ENCODE measurements at regions not wholly inside any gene's neighbourhood (a gene's known extent, or its start where the extent isn't known, plus 50 kb on each side); places are given as distances from the start of the nearest gene placed in this dataset.

DNA sequence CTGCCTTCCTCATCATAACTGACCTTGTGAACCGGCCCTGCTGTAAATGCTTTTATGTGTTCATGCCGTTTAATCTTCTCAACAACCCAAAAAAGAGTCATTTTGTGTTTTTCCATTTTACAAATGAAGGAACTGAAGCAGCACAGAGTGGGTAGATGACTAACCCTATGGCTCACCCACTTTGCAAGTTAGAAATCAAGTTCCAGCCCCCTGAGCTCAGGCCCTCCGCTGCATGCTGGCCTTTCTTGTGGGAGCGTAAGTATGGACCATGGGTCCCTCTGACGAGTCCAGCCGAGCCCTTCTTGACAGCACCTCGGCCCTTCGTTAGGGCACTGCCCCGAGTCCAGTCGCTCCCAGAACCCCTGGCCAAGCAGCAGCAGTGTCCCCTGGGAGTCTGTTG lies 194.6 kb downstream of the GLI2 start:
- DNase-seq (ENCODE audit: low read depth, low spot score), result no peak
- no peak overlapping the region for H3K27ac ChIP-seq

DNA sequence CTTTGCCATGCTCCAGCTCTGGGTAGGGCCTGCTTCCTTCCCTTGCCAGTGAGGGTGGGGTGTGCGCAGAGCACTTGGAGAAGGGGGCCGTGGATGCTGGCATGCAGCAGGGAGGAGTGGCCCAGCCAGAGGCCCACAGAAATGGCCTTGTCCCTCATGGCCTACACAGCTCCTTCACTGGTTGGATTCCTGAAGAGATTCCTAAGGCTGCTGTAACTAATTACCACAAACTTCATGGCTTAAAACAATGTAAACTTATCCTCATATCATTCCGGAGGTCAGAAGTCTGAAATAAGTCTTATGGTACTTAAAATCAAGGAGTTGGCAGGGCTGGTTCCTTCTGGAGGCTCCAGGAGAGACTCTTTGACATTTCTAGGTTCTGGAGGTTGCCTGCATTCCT lies 195.2 kb downstream of the GLI2 start:
- no peak for DNase-seq (ENCODE audit: low read depth, low spot score)
- no peak overlapping the region for H3K27ac ChIP-seq

DNA sequence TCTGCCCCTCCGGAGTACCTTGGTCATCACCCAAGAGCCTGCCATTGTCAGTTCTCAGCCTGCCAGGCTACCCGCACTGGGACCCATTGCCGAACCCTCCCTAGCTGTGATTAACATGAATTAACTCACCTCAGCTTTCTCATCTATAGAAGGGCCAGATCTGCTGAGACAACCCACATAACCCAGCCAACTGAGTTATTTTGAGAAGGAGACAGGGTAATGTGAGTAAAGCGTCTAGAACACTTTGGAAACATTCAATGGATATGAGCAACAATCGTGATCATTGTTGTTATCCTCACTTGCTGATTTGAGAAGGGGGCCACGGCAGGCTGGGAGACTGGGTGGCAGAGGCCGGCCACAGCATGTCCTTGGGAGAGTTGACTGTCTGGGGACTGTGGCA lies 196.8 kb downstream of the GLI2 start:
- DNase-seq (ENCODE audit: low read depth, low spot score), result no peak
- H3K27ac ChIP-seq, result no peak overlapping the region

DNA sequence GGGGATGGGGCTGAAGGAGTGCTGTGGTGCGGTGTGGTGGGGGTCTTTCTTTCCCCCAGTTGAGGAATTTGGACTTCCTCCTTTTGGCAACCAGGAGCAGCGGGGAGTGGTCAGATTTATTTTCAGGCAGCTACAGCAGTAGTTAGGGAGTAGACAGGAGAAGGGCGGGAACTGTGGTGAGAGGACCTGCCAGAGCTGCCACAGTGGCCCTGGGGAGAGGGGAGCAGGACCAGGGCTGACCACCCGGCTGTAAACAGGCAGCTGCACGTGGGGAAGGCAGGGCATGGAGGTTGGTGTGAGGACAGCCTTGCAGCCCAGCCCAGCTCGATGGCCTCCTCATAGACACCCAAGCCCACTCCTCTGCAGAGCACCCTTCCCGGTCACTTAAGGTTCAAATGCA lies 197.2 kb downstream of the GLI2 start:
- DNase-seq (ENCODE audit: low read depth, low spot score), result no peak
- no peak overlapping the region for H3K27ac ChIP-seq

DNA sequence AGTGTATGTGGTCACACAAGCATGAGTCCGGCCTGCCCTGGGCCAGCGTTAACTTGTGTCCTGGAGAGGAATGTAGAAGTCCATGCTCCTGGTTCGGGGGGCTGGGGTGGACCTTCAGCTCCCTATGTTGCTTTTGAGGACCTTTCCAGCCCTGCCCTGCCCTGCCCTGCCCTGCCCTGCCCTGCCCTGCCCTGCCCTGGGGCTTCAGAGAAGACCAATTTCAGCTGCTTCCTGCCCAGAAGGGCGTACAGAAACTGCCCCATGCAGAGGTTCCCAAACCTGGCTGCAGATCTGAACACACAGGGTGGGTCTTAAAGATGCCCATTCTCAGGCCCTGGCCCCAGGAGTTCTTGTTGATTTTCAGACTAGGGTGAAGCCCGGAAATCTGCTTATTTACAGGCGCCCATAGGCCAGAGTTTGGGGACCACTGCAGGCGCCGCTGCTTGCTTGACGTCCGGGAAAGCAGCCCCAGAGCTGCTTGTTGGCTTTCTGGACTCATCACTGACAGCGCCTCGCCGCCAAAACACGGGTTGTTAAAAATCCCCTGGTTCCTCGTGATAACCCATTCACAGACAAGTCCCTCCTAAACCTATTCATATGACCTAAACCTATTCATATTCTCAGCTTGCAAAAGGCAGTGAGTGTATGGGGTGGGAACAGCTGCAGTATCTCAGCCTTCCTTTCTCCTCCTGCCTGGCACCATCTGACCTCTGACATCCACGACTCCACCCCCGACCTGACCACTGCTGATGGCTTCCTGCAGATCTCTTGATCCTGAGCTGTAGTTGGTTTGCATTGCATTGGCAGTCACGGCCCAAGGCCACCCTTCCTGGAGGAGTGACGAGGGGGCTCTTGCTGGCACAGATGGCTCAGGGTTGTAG lies 198.3 kb downstream of the GLI2 start:
- DNase-seq (ENCODE audit: low read depth, low spot score), result no peak
- peak overlapping the region; percentile 81 for H3K27ac ChIP-seq

DNA sequence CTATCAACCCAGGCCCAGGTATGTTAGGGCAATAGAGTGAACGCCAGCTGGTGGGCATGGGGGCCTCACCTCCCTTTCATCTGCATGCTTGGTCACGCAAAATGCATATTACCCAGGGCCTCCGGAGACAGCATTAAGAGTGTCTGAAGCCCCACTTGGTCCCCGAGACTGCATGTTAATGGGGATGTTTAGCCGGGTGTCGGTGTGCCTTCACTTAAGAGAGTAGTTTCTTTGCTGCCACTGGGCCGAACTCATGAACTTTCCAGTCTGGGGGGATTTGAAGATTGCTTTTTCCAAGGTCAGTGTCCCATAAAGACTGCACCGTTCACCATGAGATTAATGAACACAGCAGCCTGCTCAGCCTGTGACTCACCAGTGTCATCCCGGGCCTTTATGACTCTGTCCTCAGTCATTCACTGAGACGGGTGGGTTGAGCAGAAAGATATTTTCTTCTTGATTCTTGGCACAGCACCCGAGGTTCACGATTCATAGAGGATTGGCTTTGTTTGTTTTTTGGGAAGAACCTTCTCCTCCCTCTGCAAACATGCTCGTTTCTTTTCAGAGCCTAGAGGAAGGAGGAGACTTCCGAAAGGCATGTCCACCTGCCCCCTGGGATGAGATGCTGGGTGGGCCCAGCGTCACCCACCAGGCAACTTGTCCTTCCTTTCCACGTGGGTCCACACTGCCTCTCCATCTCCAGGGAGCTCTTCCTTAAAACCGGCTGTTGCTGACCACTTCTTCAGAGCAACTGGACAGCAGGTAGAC lies 199.1 kb downstream of the GLI2 start:
- peak; percentile 80 for DNase-seq (ENCODE audit: low read depth, low spot score)
- H3K27ac ChIP-seq, result peak overlapping the region; percentile 81

DNA sequence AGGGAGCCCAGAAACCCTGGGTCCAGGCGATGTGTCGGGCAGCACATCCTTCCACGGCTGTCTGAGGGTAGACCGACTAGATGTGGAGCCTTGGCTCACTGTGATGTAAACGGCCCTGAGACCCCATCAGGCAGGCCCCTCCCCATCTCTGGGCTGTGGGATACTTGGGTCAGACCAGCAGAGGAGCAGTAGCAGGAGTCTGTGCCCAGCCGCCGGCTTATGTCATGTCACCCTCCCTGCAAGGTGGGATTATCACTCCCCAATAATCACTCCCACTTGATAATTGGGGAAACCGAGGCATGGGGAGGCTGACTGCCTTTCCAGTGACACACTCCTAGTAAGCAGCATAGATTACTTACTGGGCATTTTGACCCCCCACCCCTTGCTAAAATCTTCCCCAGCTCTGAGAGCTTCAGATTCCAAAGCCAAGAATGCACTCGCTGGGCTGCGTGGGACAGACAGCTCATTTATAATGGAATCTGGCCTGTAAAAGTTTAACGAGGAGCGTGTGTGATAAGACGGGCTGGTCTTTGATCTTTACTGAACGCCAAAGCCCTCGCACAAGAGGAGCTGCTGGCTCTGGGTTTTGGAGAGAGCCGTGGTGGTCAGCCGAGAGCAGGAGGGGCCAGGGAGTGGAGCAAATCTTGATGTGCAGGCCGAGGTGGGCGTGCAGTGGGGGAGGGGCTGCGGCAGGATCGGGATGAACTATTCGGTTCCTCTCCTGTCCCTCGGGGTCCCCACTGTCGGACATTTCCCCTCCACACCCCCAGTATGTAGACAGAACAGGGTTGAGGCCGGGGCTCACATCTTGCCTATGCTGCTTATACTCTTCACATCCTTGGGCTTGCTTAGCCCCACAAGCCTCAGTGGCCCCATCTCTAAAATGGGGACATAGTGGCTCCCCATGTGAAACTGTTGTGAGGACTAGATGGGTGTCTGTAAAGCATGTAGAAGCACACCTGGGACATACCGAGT lies 200.0 kb downstream of the GLI2 start:
- DNase-seq (ENCODE audit: low read depth, low spot score), result no peak
- peak overlapping the region; percentile 81 for H3K27ac ChIP-seq

DNA sequence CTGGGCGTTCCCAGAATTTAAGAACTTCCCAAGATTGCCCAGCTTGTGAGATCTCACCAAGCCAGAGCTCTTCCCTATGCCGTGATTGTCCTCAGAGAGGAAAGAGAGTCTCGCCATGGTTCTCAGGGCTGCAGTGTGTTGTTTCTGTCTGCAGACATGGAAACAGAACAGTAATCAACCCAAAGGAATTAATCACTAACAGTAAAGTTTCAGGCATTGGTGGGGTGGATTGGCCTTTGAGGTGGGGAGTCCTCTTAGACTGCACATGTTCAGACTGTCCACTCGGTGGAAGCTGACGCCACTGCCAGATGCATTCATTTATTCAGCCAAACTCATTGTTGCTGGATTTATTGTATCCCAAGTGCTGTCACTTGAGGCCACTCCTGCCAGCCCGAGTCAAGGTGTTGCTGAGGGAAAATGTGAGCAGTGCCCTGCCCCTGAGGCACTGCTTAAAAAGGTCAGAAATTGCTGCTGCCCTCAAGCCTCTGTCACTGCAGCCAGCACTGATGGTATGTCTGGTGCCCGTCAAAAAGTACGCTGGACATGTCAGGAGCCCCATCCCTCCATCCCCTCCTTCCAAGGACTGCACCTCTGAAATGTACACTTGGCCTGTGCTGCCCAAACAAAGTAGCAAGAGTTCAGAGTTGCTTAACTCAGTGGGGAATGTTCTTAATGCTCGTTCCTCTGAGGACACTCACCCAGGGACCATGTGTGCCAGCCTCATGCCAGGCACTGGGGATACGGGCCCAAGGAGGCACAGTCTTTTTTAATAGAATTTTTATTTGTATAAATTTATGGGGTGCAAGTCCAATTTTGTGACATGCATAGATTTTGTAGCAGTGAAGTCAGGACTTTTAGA lies 201.0 kb downstream of the GLI2 start:
- no peak overlapping the region for H3K27ac ChIP-seq
- no peak for DNase-seq (ENCODE audit: low read depth, low spot score)

DNA sequence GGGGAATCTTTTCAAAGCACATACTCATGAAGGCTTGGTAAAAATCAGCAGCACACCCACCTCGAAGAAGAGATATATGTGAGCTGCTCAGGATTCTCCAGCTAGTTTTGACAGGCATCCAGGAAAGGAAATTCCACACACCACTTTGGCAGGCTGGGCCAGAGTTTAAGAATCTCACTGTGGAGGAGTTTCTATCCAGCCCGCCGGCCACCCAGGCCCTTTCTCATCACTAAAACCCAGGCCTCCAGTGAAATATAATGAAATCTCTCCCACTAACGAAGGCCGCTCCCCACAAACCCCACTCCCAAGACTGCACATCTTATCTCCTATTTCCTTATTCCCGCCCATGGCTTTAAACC lies 202.0 kb downstream of the GLI2 start:
- no peak for DNase-seq (ENCODE audit: low read depth, low spot score)
- H3K27ac ChIP-seq, result no peak overlapping the region

DNA sequence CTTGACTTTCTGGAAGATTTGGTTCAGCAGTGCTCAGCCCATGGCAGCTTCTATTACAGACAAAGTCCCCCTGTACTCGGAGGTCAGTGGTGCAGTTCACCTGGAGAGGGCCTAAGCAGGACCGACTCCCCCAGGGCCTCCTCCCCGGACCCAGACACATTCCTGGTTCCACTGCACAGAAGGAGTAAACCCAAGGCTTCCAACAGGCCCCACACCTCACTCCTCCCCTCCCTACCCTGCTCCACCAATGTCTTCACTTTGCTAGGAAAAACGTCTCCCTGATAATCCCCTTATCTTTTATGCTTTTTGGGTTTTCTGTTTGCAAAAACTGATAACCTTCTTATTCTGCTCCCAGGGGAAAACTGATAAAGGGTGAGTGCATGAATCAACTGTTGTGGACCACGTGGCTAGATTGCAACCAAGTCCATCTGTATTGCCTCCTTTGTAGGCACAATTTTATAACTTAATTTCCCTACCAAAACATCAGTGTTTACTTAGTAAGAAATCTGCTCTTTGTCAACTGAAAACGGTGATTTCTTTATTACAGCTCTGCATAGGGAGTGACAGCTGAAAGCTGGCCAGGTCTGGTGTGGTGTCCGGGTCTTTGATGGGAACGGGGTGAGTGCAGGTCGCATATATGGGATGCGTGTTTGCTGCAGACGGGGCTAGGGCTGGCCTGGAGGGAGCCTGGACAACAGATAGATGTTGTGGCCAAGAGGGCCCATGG lies 202.5 kb downstream of the GLI2 start:
- DNase-seq (ENCODE audit: low read depth, low spot score), result no peak
- H3K27ac ChIP-seq, result no peak overlapping the region

DNA sequence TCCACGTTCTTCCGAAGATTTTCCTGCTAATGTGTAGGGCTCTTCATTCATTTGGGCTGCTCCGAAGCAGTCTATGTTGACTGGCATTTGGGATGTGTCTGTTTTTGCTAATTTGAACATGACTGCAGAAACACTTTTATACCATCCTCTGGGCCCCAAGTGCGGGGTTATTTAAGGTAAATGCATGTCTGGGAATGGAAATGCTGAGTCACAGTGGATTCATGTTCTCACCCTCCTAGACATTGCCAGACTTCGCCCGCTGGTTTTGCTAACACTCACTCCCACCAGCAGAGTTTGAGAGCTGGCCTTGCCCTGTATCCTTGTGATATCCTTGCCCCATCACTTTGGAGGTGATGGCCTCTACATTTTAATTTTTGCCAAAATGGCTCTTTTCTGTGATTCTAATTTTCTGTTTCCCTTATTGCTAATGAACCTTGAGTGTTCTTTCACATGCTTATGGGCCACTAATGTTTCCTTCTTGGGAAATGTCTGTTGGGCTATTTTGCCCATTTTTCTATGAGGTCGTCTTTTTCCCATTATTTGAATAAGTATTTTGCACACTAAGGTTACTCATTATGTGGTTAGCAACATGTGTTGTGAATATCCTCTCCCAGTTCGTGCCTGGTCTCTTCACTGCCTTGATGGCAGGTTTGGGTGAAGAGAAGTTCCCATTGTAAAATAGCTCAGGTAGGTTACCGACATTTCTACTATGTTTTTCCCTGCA lies 204.1 kb downstream of the GLI2 start:
- no peak overlapping the region for H3K27ac ChIP-seq
- no peak for DNase-seq (ENCODE audit: low read depth, low spot score)

DNA sequence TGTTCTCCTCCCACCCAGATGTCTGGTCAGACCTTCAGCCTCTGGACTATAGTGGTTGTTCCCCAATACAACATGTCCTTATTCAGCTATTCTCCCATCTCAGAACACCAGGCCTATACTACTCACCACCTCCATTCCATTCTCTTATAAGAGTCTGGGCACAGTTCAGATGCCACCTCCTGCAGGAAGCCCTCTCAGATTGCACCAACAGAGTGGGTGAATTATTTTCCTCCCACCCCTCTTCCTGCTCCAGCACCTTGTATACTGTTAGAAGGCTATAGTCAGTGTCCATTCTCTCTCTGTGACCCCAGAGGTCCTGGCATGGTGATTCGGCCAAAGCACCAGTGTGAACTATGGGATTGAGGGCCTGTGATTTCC lies 204.6 kb downstream of the GLI2 start:
- DNase-seq (ENCODE audit: low read depth, low spot score), result no peak
- H3K27ac ChIP-seq, result no peak overlapping the region

DNA sequence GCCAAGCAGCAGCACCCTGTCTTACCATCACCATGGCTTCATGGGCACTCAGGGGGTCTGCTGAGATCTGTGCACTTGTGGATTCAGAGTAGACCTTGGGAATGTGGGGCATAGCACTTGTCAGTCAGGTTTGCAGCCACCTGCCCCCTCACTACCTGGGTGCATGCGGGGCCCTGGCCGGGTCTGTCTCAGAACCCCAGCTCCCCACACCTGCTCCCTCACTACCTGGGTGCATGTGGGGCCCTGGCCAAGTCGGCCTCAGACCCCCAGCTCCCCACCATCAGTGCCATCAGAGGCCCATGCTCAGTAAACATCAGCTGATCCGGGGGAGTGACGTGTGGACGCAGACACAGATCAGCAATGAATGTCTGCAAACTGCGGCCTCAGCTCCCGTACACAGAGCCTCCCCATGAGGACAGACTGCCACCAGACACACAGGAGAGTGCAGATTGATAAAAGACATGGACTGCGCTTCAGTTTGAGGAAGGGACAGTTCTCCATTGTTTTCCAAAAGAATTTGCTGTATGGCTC lies 205.1 kb downstream of the GLI2 start:
- no peak for DNase-seq (ENCODE audit: low read depth, low spot score)
- no peak overlapping the region for H3K27ac ChIP-seq

DNA sequence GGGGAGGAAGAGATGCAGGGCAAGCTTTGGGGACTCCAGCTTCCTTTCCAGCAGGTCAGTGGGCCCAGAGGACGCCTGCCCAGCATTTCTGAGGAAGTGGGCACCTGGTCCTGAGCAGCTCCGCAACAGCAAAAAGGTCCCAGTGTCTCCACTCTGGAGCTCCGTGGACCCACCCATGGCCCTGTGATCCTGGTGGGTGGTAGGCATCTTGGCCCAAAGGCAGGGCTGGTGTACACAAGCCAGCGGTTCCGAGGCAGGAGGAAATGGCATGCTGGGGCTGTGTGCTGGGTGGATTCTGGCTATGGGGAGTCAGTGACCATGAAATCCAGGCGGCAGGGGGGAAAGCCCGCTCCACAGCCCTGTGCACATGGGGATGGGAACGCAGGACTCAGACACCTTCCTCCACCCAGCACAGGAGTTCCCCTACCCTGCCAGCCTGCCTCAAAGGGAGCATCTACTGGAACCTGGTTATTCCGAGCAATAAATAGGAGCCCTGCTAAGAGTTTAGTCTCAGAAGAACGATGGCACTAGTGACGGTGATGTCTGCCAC lies 206.0 kb downstream of the GLI2 start:
- no peak overlapping the region for H3K27ac ChIP-seq
- DNase-seq (ENCODE audit: low read depth, low spot score), result no peak

DNA sequence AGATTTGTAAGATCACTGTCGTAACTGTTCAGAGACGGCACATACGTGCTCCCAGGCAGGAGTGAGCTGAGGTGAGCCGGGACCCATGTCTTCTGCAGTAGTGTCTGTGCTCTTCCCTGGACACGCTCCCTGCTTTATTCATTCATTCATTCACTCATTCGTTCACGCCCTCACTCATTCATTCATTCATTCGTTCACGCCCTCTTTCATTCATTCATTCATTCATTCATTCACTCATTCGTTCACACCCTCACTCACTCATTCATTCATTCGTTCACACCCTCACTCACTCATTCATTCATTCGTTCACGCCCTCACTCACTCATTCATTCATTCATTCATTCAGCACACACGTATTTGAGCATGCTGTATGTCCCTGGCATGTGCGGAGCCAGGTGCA lies 207.0 kb downstream of the GLI2 start:
- DNase-seq (ENCODE audit: low read depth, low spot score), result no peak
- H3K27ac ChIP-seq, result no peak overlapping the region

DNA sequence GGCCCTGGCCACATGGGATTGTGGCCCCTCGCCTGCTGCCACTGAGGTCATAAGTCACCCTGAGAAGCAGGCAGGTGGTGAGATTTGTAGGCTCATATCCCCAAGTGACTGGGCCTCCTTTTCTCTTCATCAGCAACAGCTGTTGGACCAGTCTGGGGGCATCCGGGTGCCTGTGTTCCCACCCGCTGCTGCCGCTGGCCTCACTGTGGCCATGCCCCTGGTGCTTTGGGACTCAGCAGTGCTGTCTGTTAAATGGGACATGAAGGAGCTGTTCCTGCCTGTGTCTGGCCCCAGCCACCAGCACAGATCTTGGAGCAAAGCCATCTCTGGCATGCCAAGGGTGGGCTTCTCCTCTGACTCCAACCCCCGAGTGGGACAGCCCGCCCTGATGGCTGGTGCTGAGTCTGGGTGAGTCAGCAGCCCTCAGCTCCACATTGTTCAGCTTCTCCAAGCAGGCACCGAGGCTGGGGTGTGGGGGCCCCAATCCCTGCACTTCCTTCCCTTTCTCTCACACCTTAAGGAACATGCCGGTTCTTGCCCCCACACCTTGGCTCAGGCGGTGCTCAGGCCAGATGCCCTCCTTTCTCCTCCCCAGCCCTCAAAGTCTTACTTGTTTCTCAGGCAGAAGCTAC lies 207.9 kb downstream of the GLI2 start:
- DNase-seq (ENCODE audit: low read depth, low spot score), result no peak
- no peak overlapping the region for H3K27ac ChIP-seq

DNA sequence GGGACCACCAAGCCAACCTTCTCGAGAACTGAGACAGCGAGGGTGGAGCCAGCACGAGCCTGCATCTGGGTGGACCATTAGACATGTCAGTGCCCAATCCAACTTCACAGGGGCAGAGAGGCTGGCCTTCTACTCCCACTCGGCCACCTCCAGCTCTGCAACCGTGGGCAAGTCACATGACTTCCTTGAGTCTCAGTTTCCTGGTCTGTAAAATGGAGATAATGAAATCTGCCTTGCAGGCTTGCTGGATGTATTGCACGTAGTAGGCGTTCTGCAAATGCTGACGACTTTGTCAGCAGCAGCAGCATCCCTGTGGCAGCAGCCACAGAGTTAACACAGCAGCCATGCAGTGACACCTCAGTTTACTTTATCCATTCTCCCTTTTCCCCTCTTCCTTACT lies 208.9 kb downstream of the GLI2 start:
- DNase-seq (ENCODE audit: low read depth, low spot score), result no peak
- H3K27ac ChIP-seq, result no peak overlapping the region
